ENCODE measurements at regions not wholly inside any gene's neighbourhood (a gene's known extent, or its start where the extent isn't known, plus 50 kb on each side); places are given as distances from the start of the nearest gene placed in this dataset.
"Not testable (repeated sequence)": the region's sequence is repeated elsewhere in the genome, so short reads cannot be mapped to it uniquely, and the experiment has no call there.

GRCh38 chr2:91579555-91579954, 2888.1 kb downstream of the RPIA start:
- TF ChIP-seq, protein P1, sequence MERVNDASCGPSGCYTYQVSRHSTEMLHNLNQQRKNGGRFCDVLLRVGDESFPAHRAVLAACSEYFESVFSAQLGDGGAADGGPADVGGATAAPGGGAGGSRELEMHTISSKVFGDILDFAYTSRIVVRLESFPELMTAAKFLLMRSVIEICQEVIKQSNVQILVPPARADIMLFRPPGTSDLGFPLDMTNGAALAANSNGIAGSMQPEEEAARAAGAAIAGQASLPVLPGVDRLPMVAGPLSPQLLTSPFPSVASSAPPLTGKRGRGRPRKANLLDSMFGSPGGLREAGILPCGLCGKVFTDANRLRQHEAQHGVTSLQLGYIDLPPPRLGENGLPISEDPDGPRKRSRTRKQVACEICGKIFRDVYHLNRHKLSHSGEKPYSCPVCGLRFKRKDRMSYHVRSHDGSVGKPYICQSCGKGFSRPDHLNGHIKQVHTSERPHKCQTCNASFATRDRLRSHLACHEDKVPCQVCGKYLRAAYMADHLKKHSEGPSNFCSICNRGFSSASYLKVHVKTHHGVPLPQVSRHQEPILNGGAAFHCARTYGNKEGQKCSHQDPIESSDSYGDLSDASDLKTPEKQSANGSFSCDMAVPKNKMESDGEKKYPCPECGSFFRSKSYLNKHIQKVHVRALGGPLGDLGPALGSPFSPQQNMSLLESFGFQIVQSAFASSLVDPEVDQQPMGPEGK (CRISPR knock-in tag; IDR thresholded peaks at IDR 0.05; ENCODE audit: borderline replicate concordance): not testable (repeated sequence)
- not testable (repeated sequence) for TF ChIP-seq ZC3H10 (CRISPR knock-in tag; IDR thresholded peaks at IDR 0.05); OSR1 (CRISPR knock-in tag; IDR thresholded peaks at IDR 0.05); ZFP3 (CRISPR knock-in tag; IDR thresholded peaks at IDR 0.05); RARB (CRISPR knock-in tag; IDR thresholded peaks at IDR 0.05); ARNTL (CRISPR knock-in tag; IDR thresholded peaks at IDR 0.05; ENCODE audit: borderline replicate concordance, low read depth); ZNF70 (CRISPR knock-in tag; IDR thresholded peaks at IDR 0.05); ZFP30 (CRISPR knock-in tag; IDR thresholded peaks at IDR 0.05); POU6F1 (CRISPR knock-in tag; IDR thresholded peaks at IDR 0.05; ENCODE audit: borderline replicate concordance, low read depth)
